RWPE1 (cell line): ENCODE measurements at regions not wholly inside any gene's neighbourhood (a gene's known extent, or its start where the extent isn't known, plus 50 kb on each side); places are given as distances from the start of the nearest gene placed in this dataset.

Experiments used
- CTCF ChIA-PET: fragments of 350-600 bp; sonication (Branson Sonifier 250); formaldehyde crosslinking; extraction: SDS; loops from one replicate; lab custom pipeline; 2021; lab: Yijun Ruan, JAX
- POLR2A ChIA-PET: fragments of 400-600 bp; formaldehyde crosslinking; extraction: SDS; loops from one replicate; lab custom pipeline; 2020; ENCODE audit warnings: antibody characterized with exemption; ENCODE audit not compliant: low non-redundant PET; lab: Yijun Ruan, JAX
- DNase-seq: peaks from one replicate; pipeline ENCODE4 v3.0.0; 2012; ENCODE audit warnings: low spot score
- H3K27ac ChIP-seq: fragments of 450-650 bp; 2 replicates; pipeline ENCODE4 v1.5.1; 2017
- TF ChIP-seq, protein P1 (sequence below): fragments of 450-650 bp; conservative IDR thresholded peaks from 2 replicates; pipeline ENCODE4 v1.5.1; 2017; ENCODE audit warnings: low read depth, mild to moderate bottlenecking

DNA sequence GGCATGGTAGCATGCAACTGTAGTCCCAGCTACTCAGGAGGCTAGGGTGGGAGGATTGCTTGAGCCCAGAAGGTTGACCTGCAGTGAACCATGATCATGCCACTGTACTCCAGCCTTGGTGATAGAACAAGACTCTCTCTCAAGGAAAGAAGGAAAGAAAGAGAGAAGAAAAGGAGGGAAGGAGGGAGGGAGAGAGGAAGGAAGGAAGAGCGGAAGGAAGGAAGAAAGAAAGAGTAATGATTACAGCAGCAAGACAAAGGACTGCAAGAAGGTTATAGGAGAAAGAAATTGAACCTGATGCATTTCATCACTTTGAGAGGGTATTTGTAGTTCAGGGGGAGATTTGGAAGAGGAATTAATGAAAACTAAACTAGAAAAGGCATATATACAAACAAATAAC, 155.7 kb downstream of the LACC1 start:
- ChIA-PET CTCF (no interaction called here), POLR2A (interaction anchor here (0.7 kb wide), 1 partner anchor 46 kb away, joined by 3 read pairs; no protein-coding TSS in a partner anchor)
- TF ChIP-seq, protein P1, sequence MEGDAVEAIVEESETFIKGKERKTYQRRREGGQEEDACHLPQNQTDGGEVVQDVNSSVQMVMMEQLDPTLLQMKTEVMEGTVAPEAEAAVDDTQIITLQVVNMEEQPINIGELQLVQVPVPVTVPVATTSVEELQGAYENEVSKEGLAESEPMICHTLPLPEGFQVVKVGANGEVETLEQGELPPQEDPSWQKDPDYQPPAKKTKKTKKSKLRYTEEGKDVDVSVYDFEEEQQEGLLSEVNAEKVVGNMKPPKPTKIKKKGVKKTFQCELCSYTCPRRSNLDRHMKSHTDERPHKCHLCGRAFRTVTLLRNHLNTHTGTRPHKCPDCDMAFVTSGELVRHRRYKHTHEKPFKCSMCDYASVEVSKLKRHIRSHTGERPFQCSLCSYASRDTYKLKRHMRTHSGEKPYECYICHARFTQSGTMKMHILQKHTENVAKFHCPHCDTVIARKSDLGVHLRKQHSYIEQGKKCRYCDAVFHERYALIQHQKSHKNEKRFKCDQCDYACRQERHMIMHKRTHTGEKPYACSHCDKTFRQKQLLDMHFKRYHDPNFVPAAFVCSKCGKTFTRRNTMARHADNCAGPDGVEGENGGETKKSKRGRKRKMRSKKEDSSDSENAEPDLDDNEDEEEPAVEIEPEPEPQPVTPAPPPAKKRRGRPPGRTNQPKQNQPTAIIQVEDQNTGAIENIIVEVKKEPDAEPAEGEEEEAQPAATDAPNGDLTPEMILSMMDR: no peak
- no peak for DNase-seq
- no peak overlapping the region for H3K27ac ChIP-seq

DNA sequence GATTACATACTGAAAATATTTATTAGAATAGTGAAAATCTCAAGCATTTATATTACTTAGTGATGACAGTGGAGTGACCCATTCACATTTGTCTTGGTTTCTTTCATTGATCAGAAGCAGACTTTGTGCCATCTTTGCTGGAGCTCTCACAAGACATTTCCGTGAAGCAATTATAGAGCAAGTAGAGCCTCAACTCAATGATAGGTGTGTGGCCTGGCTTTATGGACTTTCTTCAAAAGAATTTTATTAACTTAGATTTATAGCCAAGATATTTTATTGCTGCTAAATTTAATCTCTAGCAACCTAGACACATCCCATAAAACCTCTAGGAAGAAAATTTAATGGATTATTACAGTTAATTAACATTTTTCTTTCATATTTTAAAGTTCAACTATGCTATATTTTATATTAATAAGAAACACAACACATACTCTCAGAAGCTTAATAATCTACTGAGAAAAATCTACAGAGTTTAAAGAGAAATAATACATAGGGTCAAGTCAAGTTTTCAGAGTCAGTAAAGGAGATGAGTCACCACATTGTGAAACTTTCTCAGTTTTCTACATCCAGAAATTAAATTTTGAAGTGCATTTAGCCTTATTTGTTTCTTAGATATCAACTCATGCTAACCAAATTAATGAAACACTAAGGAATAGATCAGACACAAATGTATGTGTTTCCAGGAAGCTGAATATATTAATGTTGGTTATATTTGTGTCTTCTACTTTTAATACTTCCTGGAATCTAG, 160.5 kb downstream of the LACC1 start:
- POLR2A ChIA-PET: no interaction called here
- DNase-seq: no peak
- CTCF ChIA-PET: no interaction called here
- H3K27ac ChIP-seq: no peak overlapping the region
- TF ChIP-seq, protein P1: no peak

DNA sequence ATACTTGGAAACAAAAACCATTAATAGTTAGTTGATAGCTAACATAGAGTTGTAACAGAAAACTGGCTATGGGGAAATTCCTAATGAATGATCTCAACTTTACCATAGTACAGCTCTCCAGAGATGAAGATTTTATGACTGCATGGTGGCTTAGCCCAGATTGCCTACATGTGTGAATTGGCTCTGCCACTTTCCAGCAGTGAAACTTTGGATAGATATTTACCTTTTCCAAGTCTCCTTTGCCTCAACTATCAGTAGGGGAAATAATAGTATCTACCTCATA, 161.1 kb downstream of the LACC1 start:
- TF ChIP-seq, protein P1: no peak
- ChIA-PET CTCF (no interaction called here), POLR2A (no interaction called here)
- DNase-seq: no peak
- H3K27ac ChIP-seq: no peak overlapping the region

DNA sequence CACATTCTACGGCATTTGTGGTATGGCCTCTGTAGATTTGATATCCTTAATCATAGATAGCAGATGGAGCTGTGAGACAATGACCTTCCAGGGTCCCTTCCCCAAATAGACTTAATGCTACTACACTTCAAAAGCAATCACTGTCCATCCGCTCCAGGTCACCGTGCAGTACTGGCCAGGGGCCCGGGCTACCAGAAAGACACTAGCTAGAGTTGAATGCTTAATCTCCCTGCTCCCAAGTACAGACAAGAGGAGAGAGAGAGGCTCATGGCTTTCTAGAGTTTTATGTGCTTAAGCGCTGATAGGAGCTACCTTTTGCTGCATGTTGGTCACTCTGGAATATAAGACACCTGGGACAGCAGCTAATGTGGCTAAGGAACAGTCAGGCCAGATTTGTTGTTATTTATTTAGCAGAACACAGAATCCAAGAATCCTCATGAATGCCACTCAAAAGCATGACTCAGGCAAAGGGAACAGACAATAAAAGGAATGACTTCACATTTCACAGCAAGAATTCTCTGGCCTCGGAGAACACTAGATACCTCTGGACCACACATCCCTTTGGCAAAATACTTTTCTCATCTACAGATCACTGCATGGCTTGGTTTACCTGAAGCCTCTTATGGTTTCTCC, 165.0 kb downstream of the LACC1 start:
- POLR2A ChIA-PET: no interaction called here
- CTCF ChIA-PET: interaction anchor here (0.6 to 0.9 kb wide), 2 partner anchors 25 to 423 kb away, joined by 3 to 4 read pairs; no protein-coding TSS in a partner anchor
- TF ChIP-seq, protein P1: no peak
- no peak for DNase-seq
- H3K27ac ChIP-seq: no peak overlapping the region

DNA sequence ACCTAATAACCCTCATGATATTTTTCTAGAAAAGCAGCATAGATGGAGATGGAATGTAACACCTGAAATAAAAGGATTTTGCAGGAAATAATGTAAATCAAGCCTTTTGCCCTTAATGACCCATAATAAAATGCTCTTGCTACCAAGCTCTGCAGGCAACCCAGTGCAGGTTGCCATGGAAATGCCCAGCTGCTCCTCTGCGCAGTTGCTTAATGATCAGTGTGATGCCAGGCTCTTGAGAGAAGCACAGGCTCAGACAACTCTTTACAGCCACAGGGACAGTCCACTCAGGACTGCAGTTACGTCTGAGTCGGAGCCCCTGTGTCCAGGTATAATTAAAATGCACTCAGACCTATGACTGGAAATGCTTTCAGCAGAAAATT, 165.5 kb downstream of the LACC1 start:
- ChIA-PET POLR2A (no interaction called here), CTCF (no interaction called here)
- TF ChIP-seq, protein P1: no peak
- DNase-seq: no peak
- H3K27ac ChIP-seq: no peak overlapping the region

DNA sequence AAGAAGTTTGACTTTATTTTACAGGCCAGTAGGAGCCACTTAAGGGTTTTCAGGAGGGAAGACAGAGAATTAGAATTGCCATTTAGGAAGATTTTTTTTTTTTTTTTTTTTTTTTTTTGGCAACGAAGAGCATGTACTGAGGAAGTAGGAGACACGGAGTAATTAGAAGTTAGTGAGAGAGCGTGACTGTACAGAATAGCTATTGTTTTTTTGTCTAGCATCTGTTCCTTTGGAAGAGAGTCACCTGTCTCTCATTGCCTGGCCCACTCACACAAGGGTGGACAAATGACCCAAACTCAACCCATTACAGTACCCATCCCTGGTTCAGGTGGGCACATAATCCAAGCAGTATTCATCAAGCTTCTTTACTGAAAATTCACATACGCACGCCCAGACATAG, 166.7 kb downstream of the LACC1 start:
- CTCF ChIA-PET: interaction anchor here (0.8 to 1.2 kb wide), 3 partner anchors 55 to 141 kb away, joined by 4 read pairs; no protein-coding TSS in a partner anchor
- H3K27ac ChIP-seq: no peak overlapping the region
- DNase-seq: no peak
- TF ChIP-seq, protein P1: no peak
- POLR2A ChIA-PET: no interaction called here
